ENCODE measurements at regions not wholly inside any gene's neighbourhood (a gene's known extent, or its start where the extent isn't known, plus 50 kb on each side); places are given as distances from the start of the nearest gene placed in this dataset.
"Not testable (repeated sequence)": the region's sequence is repeated elsewhere in the genome, so short reads cannot be mapped to it uniquely, and the experiment has no call there.

DNA sequence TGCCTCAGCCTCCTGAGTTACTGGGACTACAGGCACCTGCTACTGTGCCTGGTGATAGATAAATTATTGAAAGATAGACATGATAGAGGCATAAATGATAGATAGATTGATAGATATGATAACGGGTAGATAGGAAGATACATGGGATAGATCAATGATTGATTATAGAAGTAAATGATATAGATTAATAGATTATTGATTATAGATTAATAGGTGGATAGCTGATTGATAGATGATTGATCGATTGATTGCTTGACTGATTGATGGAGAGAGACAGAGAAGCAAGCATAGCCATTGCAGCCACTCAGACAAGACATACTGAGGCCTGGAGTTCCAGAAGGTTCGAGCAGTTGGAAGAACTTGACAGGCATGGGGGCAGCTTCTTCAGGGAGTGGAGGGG, 3024.8 kb upstream of the TEKT4 start:
- not testable (repeated sequence) for H3K36me3 ChIP-seq; H4K20me1 ChIP-seq; H3K4me2 ChIP-seq; H3K4me1 ChIP-seq; H3K27ac ChIP-seq; H3K4me3 ChIP-seq; H3K9me3 ChIP-seq (replicated peaks in 1 of 11); H3K9ac ChIP-seq
- peaks cover 10 to 16% (median 12%) of the 10 kb centered on the region in 11 experiments for H3K27me3 ChIP-seq

DNA sequence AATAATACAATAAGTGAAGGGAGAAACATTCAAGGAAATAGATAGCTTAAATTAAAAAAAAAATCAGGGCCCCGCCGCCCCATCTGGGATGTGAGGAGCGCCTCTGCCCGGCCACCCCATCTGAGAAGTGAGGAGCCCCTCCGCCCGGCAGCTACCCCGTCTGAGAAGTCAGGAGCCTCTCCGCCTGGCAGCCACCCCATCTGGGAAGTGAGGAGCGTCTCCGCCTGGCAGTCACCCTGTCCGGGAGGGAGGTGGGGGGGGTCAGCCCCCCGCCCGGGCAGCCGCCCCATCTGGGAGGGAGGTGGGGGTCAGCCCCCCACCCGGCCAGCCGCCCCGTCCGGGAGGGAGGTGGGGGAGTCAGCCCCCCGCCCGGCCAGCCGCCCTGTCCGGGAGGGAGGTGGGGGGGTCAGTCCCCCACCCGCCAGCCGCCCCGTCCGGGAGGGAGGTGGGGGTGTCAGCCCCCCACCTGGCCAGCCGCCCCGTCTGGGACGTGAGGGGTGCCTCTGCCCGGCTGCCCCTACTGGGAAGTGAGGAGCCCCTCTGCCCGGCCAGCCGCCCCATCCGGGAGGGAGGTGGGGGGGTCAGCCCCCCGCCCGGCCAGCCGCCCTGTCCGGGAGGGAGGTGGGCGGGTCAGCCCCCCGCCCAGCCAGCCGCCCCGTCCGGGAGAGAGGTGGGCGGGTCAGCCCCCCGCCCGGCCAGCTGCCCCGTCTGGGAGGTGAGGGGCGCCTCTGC, 3019.4 kb upstream of the TEKT4 start:
- not testable (repeated sequence) for H4K20me1 ChIP-seq; H3K4me1 ChIP-seq; H3K27me3 ChIP-seq; H3K9ac ChIP-seq; H3K36me3 ChIP-seq; H3K4me3 ChIP-seq; H3K9me3 ChIP-seq (replicated peaks in 1 of 11); H3K27ac ChIP-seq; H3K4me2 ChIP-seq

DNA sequence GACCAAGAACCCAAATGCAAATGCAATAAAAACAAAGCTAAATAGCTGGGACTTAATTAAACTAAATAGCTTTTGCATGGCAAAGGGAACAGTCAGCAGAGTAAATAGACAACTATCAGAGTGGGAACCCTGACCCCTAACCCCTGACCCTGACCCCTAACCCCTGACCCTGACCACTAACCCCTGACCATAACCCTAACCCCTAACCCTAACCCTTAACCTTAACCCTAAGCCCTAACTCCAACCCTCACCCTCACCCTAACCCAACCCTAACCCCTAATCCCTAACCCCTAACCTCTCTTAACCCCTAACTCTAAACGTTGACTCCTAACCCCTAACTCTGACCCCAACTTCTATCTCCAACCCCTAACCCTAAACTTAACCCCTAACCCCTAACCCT, 3014.3 kb upstream of the TEKT4 start:
- H3K27me3 ChIP-seq; H3K9me3 ChIP-seq (replicated peaks in 1 of 11); H3K4me3 ChIP-seq; H3K4me1 ChIP-seq; H3K4me2 ChIP-seq; H3K9ac ChIP-seq; H3K27ac ChIP-seq; H3K36me3 ChIP-seq; H4K20me1 ChIP-seq: not testable (repeated sequence)

DNA sequence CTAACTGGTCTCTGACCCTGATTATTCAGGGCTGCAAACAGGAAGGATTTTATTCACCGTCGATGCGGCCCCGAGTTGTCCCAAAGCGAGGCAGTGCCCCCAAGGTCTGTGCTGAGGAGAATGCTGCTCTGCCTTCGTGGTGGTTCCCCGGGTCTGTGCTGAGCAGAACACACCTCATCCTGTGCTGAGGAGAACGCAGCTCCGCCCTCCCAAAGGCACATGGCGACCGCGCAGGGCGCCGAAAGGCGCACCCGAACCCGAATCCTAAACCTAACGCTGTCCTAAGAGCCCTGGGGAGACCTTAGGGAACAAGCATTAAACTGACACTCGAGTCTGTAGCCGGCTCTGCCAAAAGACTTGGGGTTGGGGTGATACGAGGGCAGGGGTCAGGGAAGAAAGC, 3013.5 kb upstream of the TEKT4 start:
- not testable (repeated sequence) for H3K36me3 ChIP-seq; H3K4me3 ChIP-seq; H3K27ac ChIP-seq; H3K4me1 ChIP-seq; H3K4me2 ChIP-seq; H3K9ac ChIP-seq; H4K20me1 ChIP-seq; H3K9me3 ChIP-seq (replicated peaks in 1 of 11); H3K27me3 ChIP-seq

DNA sequence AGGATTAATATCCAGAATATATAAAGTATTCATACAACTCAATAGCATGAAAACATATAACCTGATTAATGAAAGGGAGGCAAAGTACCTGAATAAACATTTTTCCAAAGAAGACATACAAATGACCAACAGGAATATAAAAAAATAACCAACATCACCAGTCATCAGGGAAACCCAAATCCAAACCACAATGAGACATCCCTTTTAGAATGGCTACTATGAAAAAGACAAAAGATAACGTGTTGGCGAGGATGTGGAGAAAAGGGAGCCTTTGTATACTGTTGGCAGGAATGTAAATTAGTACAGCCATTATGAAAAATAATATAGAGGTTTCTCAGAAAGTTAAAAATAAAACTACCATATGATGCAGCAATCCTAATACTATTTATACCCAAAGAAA, 2999.5 kb upstream of the TEKT4 start:
- not testable (repeated sequence) for H3K4me3 ChIP-seq; H3K27me3 ChIP-seq; H3K27ac ChIP-seq; H3K9ac ChIP-seq; H3K4me2 ChIP-seq; H3K36me3 ChIP-seq; H4K20me1 ChIP-seq; H3K4me1 ChIP-seq; H3K9me3 ChIP-seq (replicated peaks in 1 of 11)

DNA sequence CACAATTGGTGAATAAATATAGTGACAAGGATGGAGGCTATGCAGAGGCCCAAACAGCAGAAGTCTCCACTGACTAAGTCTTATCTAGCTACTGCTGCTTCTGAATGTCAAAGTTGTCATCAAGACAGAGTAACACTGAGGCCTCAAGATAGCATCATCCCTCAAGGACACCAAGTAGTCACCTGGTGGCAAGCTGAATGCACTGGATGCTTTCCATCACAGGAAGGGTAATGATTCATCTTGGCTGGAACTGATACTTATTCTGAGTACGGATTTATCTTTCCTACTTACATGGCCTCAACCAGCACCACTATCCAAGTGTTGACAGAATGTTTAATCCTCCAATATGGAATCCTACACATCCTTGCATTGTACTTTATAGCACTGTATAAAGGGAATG, 2997.8 kb upstream of the TEKT4 start:
- not testable (repeated sequence) for H3K4me2 ChIP-seq; H3K36me3 ChIP-seq; H3K9me3 ChIP-seq (replicated peaks in 1 of 11); H3K9ac ChIP-seq; H4K20me1 ChIP-seq; H3K27me3 ChIP-seq; H3K4me3 ChIP-seq; H3K4me1 ChIP-seq; H3K27ac ChIP-seq

DNA sequence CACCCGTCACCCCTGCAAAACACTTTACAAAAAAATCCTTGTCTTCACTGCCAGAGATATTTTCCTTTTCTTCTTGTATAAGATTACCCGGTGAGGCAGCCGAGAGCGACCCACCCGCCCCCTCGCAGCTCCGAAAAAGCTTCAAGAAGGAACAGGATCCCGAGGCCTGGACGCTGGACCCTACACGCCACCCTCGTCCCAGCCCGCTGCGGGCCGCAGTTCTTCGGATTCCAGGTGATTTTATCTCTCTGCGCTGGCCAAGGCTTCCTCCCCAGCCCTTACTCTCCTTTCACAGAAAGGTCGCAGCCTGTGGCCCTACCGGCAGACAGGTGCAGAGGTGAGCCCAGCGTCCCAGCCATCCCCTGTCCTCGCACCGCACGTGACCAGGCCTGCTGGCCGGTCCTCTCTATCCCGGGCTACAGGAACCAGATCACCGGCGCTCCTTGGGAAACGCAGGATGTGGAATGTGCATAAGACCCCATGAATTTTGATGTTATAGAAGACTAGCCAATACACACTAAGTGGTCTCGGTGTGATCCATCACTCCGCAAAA, 2993.5 kb upstream of the TEKT4 start:
- H3K4me2 ChIP-seq; H3K4me3 ChIP-seq; H3K9me3 ChIP-seq (replicated peaks in 1 of 11); H3K36me3 ChIP-seq; H3K27ac ChIP-seq; H3K27me3 ChIP-seq; H4K20me1 ChIP-seq; H3K4me1 ChIP-seq; H3K9ac ChIP-seq: not testable (repeated sequence)

DNA sequence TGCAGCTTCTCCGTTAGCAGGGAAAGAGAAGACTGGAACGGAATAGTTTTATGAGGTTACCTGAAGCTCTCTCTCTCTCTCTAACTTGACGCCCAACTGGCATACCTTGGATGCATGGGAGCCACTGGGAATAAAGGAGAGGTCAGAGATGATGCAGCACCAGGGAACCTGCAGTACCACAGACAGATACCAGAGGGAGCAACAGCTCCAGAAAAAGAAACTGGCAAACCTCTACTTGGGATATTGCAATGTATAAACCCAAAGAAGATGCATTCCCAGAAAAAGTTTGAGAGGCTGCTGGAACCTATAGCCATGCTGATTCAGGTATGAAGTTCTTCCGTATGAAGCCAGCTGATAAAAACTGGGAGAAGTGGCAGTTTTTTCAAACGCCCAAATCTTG, 2976.1 kb upstream of the TEKT4 start:
- H3K27ac ChIP-seq; H3K4me3 ChIP-seq; H3K4me1 ChIP-seq; H3K9ac ChIP-seq; H3K4me2 ChIP-seq; H4K20me1 ChIP-seq; H3K9me3 ChIP-seq (replicated peaks in 1 of 11); H3K27me3 ChIP-seq; H3K36me3 ChIP-seq: not testable (repeated sequence)

DNA sequence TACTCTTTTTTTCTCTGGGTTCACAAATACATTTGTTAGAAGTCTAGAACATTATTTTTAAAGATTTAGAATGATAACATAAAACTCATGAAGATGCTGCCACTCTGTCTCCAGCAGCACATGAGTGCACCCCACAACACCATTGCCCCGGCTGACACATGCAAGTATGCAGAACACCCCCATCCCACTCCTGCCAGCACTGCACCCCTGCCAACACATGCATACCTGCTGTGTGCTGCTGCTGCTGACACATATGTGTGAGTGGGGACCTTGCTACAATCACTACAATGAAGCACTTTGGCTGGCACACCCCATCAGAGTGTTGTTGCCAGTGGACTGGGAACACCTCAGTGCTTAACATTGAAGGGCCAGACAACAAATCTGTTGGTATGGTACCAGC, 2953.6 kb upstream of the TEKT4 start:
- H3K4me3 ChIP-seq: not testable (repeated sequence)

More for the DNA sequence above, 2953.6 kb upstream of the TEKT4 start:
- not testable (repeated sequence) for H3K36me3 ChIP-seq; H3K27me3 ChIP-seq; H3K4me2 ChIP-seq; H3K9me3 ChIP-seq (replicated peaks in 1 of 11); H3K27ac ChIP-seq; H3K4me1 ChIP-seq; H4K20me1 ChIP-seq; H3K9ac ChIP-seq

All from BLaER1 treated with 17β-estradiol and CSF1 and Interleukin-3, amounts not matched to agents 10 nM and 100 nM (cell line).